ENCODE measurements at regions not wholly inside any gene's neighbourhood (a gene's known extent, or its start where the extent isn't known, plus 50 kb on each side); places are given as distances from the start of the nearest gene placed in this dataset.

- intact Hi-C loops (cut with micrococcal nuclease; ENCODE audit: unreplicated experiment) (no loop called here), in situ Hi-C loops (cut with HindIII; ENCODE audit: extremely low pct_ligation_motif_present, low pct_unique_long_range_greater_than_20kb) (no loop called here)
- ChIA-PET POLR2A (no interaction called here), CTCF (ENCODE audit: low intra/inter-chr PET ratio, low total read pairs) (no interaction called here)
- no peaks in the 10 kb centered on the region for H3K79me2 ChIP-seq (ENCODE audit: insufficient read depth, low read length)
- H3K9me3 ChIP-seq (ENCODE audit: low read length): no peaks in the 10 kb centered on the region
- H3K4me1 ChIP-seq (ENCODE audit: insufficient read depth, low read length): no peaks in the 10 kb centered on the region
- H3K4me2 ChIP-seq (ENCODE audit: low read depth, low read length): no peak overlapping the region
- H3K4me3 ChIP-seq (replicated peaks in 1 of 3; ENCODE audit: insufficient read depth in 1 of 3, low read depth in 2 of 3, low read length in 3 of 3): no peak overlapping the region
- no peaks in the 10 kb centered on the region for H3K27me3 ChIP-seq (ENCODE audit: control insufficient read depth in 1 of 2, insufficient read depth in 2 of 2, low read length in 2 of 2)
- ATAC-seq: no peak
- H3K36me3 ChIP-seq (replicated peaks in 1 of 2; ENCODE audit: control insufficient read depth in 1 of 2, insufficient read depth in 2 of 2, low read length in 2 of 2): no peaks in the 10 kb centered on the region
- FAIRE-seq: no peak
- no peak overlapping the region for H3K9ac ChIP-seq (ENCODE audit: insufficient read depth, low read depth, low read length)
- BruUV-seq (replicated peaks): no TSS peak
- no peak for TF ChIP-seq ZBTB10 (CRISPR knock-in tag; IDR thresholded peaks at IDR 0.05; ENCODE audit: borderline replicate concordance)
- TF ChIP-seq, protein P1, sequence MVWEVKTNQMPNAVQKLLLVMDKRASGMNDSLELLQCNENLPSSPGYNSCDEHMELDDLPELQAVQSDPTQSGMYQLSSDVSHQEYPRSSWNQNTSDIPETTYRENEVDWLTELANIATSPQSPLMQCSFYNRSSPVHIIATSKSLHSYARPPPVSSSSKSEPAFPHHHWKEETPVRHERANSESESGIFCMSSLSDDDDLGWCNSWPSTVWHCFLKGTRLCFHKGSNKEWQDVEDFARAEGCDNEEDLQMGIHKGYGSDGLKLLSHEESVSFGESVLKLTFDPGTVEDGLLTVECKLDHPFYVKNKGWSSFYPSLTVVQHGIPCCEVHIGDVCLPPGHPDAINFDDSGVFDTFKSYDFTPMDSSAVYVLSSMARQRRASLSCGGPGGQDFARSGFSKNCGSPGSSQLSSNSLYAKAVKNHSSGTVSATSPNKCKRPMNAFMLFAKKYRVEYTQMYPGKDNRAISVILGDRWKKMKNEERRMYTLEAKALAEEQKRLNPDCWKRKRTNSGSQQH (CRISPR knock-in tag; IDR thresholded peaks at IDR 0.05; ENCODE audit: low read depth): no peak
- TF ChIP-seq MYC (CRISPR knock-in tag; IDR thresholded peaks at IDR 0.05; ENCODE audit: borderline replicate concordance): no peak
- TF ChIP-seq ZNF441 (CRISPR knock-in tag; IDR thresholded peaks at IDR 0.05; ENCODE audit: borderline replicate concordance): no peak
- no peak for TF ChIP-seq ZKSCAN5 (CRISPR knock-in tag; IDR thresholded peaks at IDR 0.05)
- no peak for TF ChIP-seq ZNF598 (CRISPR knock-in tag; IDR thresholded peaks at IDR 0.05; ENCODE audit: borderline replicate concordance)
- TF ChIP-seq KLF15 (CRISPR knock-in tag; IDR thresholded peaks at IDR 0.05; ENCODE audit: borderline replicate concordance): no peak
- TF ChIP-seq CBX2 (IDR thresholded peaks at IDR 0.05; ENCODE audit: low read depth, low read length): no peak
- no peak for TF ChIP-seq CBX2 (CRISPR knock-in tag; IDR thresholded peaks at IDR 0.05; ENCODE audit: low read depth)
- H2AFZ ChIP-seq (ENCODE audit: low read length): no peak overlapping the region
- 3% methylated on average over 1 of the region's 1 CpG for WGBS (ENCODE audit: low lambda C conversion rate)
- no peaks in the 10 kb centered on the region for H4K20me1 ChIP-seq (ENCODE audit: insufficient read depth, low read length)
- no peak for DNase-seq (ENCODE audit: low spot score)
- no peak overlapping the region for H3K27ac ChIP-seq (ENCODE audit: extremely low read length, insufficient read depth, low read length)
These were observed 328.1 kb downstream of the HGF start for GRCh38 chr7:81441750-81442149.

Data from HepG2 (cell line).